Naive thymus-derived CD8-positive, alpha-beta T cell (primary cell): ENCODE measurements at regions not wholly inside any gene's neighbourhood (a gene's known extent, or its start where the extent isn't known, plus 50 kb on each side); places are given as distances from the start of the nearest gene placed in this dataset.

ENCODE experiments used
- ATAC-seq, 2 donors: fragments of 150-1000 bp; cut with Tn5 transposase in 1 of 2; sonication (Bioruptor Pico), chemical (Tn5 transposase) in 1 of 2; 1 replicate in 1 of 2; 2 replicates in 1 of 2; pipeline ENCODE4 v1.10.0; 2021; ENCODE audit warnings: mild to moderate bottlenecking in 2 of 2, moderate library complexity in 2 of 2
- POLR2A ChIA-PET: fragments of 350-600 bp; sonication (Branson Sonifier 250); formaldehyde crosslinking; loops from one replicate; lab custom pipeline; 2021; ENCODE audit warnings: antibody characterized with exemption; lab: Charles Lee
- DNase-seq, 10 donors: peaks; one replicate each; pipeline versions ENCODE4 v3.0.0 to v3.0.0-alpha.2; 2020 to 2022
- H3K27ac Mint-ChIP-seq, 10 donors: one replicate each; pipeline ENCODE4 v1.8.0; 2020 to 2022; ENCODE audit warnings: mild to moderate bottlenecking in 10 of 10, mixed read lengths in 10 of 10, moderate library complexity in 4 of 10, inconsistent platforms in 1 of 10
- H3K27me3 Mint-ChIP-seq, 5 donors: one replicate each; pipeline ENCODE4 v1.8.0; 2021 to 2022; ENCODE audit warnings: mixed read lengths in 5 of 5
- H3K36me3 Mint-ChIP-seq, 3 donors: one replicate each; pipeline ENCODE4 v1.8.0; 2020 to 2022; ENCODE audit warnings: mixed read lengths in 3 of 3, mild to moderate bottlenecking in 2 of 3, inconsistent platforms in 1 of 3
- H3K4me1 Mint-ChIP-seq, 4 donors: one replicate each; pipeline ENCODE4 v1.8.0; 2021 to 2022; ENCODE audit warnings: mixed read lengths in 4 of 4
- H3K4me3 Mint-ChIP-seq, 10 donors: one replicate each; pipeline ENCODE4 v1.8.0; 2020 to 2022; ENCODE audit warnings: mild to moderate bottlenecking in 10 of 10, mixed read lengths in 10 of 10, moderate library complexity in 6 of 10, inconsistent platforms in 1 of 10
- H3K9me3 Mint-ChIP-seq, 9 donors: one replicate each; pipeline ENCODE4 v1.8.0; 2020 to 2022; ENCODE audit warnings: mixed read lengths in 9 of 9, mild to moderate bottlenecking in 3 of 9, inconsistent platforms in 1 of 9, moderate library complexity in 1 of 9

DNA sequence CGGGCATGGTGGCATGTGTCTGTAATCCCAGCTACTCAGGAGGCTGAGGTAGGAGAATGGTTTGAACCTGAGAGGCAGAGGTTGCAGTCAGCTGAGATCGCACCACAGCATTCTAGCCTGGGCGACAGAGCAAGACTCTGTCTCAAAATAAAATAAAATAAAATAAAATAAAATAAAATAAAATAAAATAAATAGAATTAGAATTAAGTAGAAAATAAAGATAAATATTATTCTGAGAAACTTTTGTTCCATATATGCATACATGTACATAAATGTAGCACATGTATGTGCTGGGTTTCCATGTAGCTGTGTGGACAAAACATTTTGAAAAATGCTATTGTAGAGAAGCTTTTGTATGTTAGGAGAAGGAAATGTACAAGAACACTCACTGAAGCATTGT lies 129.4 kb upstream of the VLDLR start:
- peaks cover 0 to 33% (median 5%) of the 10 kb centered on the region in 5 donors for H3K27me3 Mint-ChIP-seq
- H3K4me1 Mint-ChIP-seq: no peaks in the 10 kb centered on the region
- DNase-seq (no peak), ATAC-seq (no peak)
- H3K27ac Mint-ChIP-seq: no peak overlapping the region
- POLR2A ChIA-PET: no interaction called here
- peaks cover 0 to 2% (median 0%) of the 10 kb centered on the region in 9 donors for H3K9me3 Mint-ChIP-seq
- no peak overlapping the region for H3K4me3 Mint-ChIP-seq
- no peaks in the 10 kb centered on the region for H3K36me3 Mint-ChIP-seq

GRCh38 chr9:2493109-2493508 lies 128.5 kb upstream of the VLDLR start:
- H3K27ac Mint-ChIP-seq: no peak overlapping the region
- H3K4me3 Mint-ChIP-seq: no peak overlapping the region
- ATAC-seq (no peak), DNase-seq (no peak)
- no peaks in the 10 kb centered on the region for H3K4me1 Mint-ChIP-seq
- no peaks in the 10 kb centered on the region for H3K36me3 Mint-ChIP-seq
- POLR2A ChIA-PET: no interaction called here
- peaks cover 0 to 2% (median 0%) of the 10 kb centered on the region in 9 donors for H3K9me3 Mint-ChIP-seq
- peaks cover 0 to 26% (median 4%) of the 10 kb centered on the region in 5 donors for H3K27me3 Mint-ChIP-seq

GRCh38 chr9:2493529-2493928 lies 128.1 kb upstream of the VLDLR start:
- peaks cover 0 to 23% (median 4%) of the 10 kb centered on the region in 5 donors for H3K27me3 Mint-ChIP-seq
- ATAC-seq: no peak
- H3K36me3 Mint-ChIP-seq: no peaks in the 10 kb centered on the region
- no peak for DNase-seq
- H3K9me3 Mint-ChIP-seq: peaks cover 0 to 2% (median 0%) of the 10 kb centered on the region in 9 donors
- no peak overlapping the region for H3K27ac Mint-ChIP-seq
- H3K4me3 Mint-ChIP-seq: no peak overlapping the region
- H3K4me1 Mint-ChIP-seq: no peaks in the 10 kb centered on the region
- POLR2A ChIA-PET: no interaction called here

DNA sequence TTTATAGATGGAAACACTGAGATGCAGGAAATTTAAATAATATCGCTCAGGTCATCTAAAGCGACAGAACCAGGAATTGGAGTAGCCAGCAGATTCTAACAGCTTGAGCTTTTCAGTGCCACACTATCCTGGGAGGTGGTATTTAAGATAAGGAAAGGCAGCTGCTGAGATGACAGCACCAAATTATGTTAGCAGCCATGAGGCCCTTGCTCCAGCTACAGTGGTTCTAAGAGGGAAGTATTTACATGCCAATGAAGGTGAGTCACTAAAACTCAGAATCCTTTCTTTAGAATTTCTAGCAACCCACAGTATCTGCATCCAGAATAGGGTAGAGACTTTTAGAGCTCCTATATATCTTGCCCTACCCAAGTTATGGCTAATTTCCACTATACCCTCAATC lies 127.0 kb upstream of the VLDLR start:
- Mint-ChIP-seq H3K9me3 (peaks cover 0 to 2% (median 0%) of the 10 kb centered on the region in 9 donors), H3K36me3 (no peaks in the 10 kb centered on the region), H3K4me3 (no peak overlapping the region), H3K27me3 (peaks cover 0 to 20% (median 4%) of the 10 kb centered on the region in 5 donors), H3K27ac (no peak overlapping the region), H3K4me1 (no peaks in the 10 kb centered on the region)
- POLR2A ChIA-PET: no interaction called here
- ATAC-seq: no peak
- DNase-seq: no peak

DNA sequence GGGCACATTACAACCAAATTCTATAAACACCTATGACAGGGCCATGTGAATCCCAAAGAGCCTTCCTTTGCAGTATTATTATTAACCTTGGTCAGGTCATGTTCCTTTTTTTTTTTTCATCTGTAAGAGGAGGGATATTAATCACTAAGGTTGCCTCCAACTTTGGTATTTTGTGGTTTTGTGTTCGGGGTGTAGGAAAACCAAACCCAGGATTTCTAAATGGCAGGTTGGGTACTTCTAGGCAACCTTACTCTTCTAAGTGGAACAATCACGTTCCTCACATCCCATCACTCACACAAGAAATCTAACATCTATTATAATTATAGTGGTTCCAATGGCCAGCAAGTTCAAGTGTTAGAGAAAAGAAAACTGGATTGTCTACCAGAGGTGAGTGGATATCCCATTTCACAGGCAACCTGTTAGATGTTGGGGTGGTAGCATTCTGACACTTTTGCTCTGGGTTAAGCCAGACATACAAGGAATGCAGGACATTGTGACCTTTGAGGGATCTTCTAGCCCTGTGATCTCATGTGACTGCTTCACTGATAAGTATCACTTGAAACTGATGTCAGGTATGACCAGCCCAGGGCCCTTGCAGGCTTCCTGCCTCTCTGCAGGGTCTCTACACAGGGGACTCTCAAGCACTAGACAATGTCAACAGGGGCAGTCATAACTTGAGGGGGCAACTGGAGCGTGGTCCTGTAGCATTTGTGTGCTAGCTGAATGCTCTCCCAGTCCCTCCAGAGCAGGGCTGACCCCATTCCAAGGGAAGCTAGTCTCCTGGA lies 126.2 kb upstream of the VLDLR start:
- Mint-ChIP-seq H3K27ac (no peak overlapping the region), H3K4me1 (no peaks in the 10 kb centered on the region), H3K4me3 (no peak overlapping the region), H3K27me3 (peaks cover 0 to 12% (median 2%) of the 10 kb centered on the region in 5 donors), H3K36me3 (no peaks in the 10 kb centered on the region), H3K9me3 (peaks cover 0 to 2% (median 0%) of the 10 kb centered on the region in 9 donors)
- ATAC-seq (no peak), DNase-seq (no peak)
- POLR2A ChIA-PET: no interaction called here

- POLR2A ChIA-PET: no interaction called here
- Mint-ChIP-seq H3K4me1 (no peaks in the 10 kb centered on the region), H3K27me3 (peaks cover 0 to 4% (median 2%) of the 10 kb centered on the region in 5 donors), H3K4me3 (no peak overlapping the region), H3K9me3 (peaks cover 0 to under 1% (median 0%) of the 10 kb centered on the region in 9 donors), H3K27ac (no peak overlapping the region), H3K36me3 (no peaks in the 10 kb centered on the region)
- DNase-seq (no peak), ATAC-seq (no peak)
These were observed 125.4 kb upstream of the VLDLR start for GRCh38 chr9:2496169-2496568.

DNA sequence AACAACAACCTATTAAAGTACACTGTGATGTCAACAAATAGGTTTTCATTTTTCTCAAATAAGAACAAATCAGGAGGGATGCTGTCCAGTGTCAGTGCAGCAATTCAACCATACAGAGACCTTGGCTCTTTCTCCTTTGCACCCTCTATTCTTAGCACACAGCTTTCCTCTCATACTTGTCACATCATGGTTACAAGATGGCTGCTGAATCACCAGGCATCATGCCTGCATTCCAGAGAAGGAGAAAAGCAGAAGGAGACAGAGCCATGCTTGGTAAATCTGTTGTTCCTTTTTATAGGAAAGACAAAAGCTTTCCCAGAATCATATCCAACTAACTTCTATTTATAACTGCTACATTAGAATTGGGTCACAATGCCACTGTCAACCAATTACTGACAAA lies 124.7 kb upstream of the VLDLR start:
- H3K9me3 Mint-ChIP-seq: no peaks in the 10 kb centered on the region
- ATAC-seq: no peak

DNA sequence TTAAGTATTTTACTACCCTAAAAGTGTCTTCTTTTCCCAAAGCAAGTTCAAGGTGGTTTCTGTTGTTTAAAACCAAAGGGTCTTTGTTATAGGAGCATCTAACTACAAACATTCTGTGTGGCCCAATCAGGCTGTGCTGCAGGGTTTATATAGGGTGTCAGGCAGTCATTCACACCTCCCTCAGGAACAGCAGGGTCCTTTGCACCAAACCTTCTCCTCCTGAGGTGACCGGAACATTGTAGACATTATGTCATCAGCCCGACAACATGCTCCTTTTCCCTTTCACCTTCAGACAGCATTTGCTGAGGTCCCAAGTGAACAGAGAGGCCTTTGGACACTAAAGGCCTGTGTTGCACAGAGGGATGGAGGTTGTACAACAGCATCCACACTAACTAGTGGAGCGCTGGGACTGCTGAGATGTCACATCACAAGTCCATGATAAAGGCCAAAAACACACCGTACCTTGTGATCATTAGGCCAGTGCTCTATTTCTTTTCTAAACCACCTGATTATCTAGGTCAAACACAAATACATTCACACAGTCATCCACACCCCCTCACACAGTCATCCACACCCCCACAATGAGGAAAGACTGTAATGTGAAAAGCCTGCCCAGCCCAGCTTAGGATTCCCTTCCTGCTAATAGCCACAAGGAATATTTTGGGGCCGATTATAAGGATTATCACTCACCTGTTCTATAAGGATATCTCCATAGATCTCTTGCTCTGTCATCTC lies 123.8 kb upstream of the VLDLR start:
- POLR2A ChIA-PET: no interaction called here
- Mint-ChIP-seq H3K9me3 (no peaks in the 10 kb centered on the region), H3K27me3 (peaks cover 0 to 2% (median 0%) of the 10 kb centered on the region in 5 donors), H3K36me3 (no peaks in the 10 kb centered on the region), H3K27ac (no peak overlapping the region), H3K4me3 (no peak overlapping the region), H3K4me1 (no peaks in the 10 kb centered on the region)
- DNase-seq (no peak), ATAC-seq (no peak)

More for the DNA sequence above, 124.7 kb upstream of the VLDLR start:
- Mint-ChIP-seq H3K4me3 (no peak overlapping the region), H3K27ac (no peak overlapping the region), H3K27me3 (peaks cover 0 to 2% (median 0%) of the 10 kb centered on the region in 5 donors), H3K4me1 (no peaks in the 10 kb centered on the region), H3K36me3 (no peaks in the 10 kb centered on the region)
- POLR2A ChIA-PET: no interaction called here
- no peak for DNase-seq

GRCh38 chr9:2502210-2502609 lies 119.4 kb upstream of the VLDLR start:
- no peaks in the 10 kb centered on the region for H3K4me1 Mint-ChIP-seq
- ATAC-seq: no peak
- H3K4me3 Mint-ChIP-seq: no peak overlapping the region
- peaks cover 0 to 8% (median 2%) of the 10 kb centered on the region in 5 donors for H3K27me3 Mint-ChIP-seq
- no peak overlapping the region for H3K27ac Mint-ChIP-seq
- H3K36me3 Mint-ChIP-seq: no peaks in the 10 kb centered on the region
- no peaks in the 10 kb centered on the region for H3K9me3 Mint-ChIP-seq
- POLR2A ChIA-PET: no interaction called here
- DNase-seq: no peak

DNA sequence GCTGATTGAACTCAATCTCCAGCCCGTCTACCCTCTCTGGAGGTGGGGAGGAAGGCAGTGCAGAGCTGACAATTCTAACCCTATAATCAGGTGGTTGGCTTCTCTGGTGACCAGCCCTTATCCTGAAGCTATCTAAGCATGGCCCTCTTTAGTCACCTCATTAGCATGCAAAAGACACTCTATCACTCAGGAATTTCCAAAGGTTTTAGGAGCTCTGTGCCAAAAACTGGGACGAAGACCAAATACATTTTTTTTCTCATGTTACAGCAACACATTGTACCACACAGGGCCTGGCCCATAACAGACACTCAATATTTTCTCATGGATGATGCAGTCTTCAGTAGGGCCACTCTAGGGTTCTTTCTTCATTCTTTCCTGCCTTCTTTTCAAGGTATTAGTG lies 118.8 kb upstream of the VLDLR start:
- no peak for ATAC-seq
- H3K4me3 Mint-ChIP-seq: no peak overlapping the region
- no peaks in the 10 kb centered on the region for H3K4me1 Mint-ChIP-seq
- no peaks in the 10 kb centered on the region for H3K9me3 Mint-ChIP-seq
- H3K36me3 Mint-ChIP-seq: no peaks in the 10 kb centered on the region
- POLR2A ChIA-PET: no interaction called here
- H3K27ac Mint-ChIP-seq: no peak overlapping the region
- H3K27me3 Mint-ChIP-seq: peaks cover 0 to 8% (median 2%) of the 10 kb centered on the region in 5 donors
- no peak for DNase-seq

GRCh38 chr9:2506321-2506720 lies 115.3 kb upstream of the VLDLR start:
- H3K27me3 Mint-ChIP-seq: peaks cover 0 to 10% (median 2%) of the 10 kb centered on the region in 5 donors
- no peak overlapping the region for H3K27ac Mint-ChIP-seq
- H3K9me3 Mint-ChIP-seq: peaks cover 0 to 17% (median 1%) of the 10 kb centered on the region in 9 donors
- no peaks in the 10 kb centered on the region for H3K36me3 Mint-ChIP-seq
- POLR2A ChIA-PET: no interaction called here
- no peaks in the 10 kb centered on the region for H3K4me1 Mint-ChIP-seq
- DNase-seq (no peak), ATAC-seq (no peak)
- H3K4me3 Mint-ChIP-seq: no peak overlapping the region

- H3K4me1 Mint-ChIP-seq: no peaks in the 10 kb centered on the region
- POLR2A ChIA-PET: no interaction called here
- peaks cover 3 to 33% (median 14%) of the 10 kb centered on the region in 9 donors for H3K9me3 Mint-ChIP-seq
- no peak overlapping the region for H3K4me3 Mint-ChIP-seq
- DNase-seq: no peak
- H3K27ac Mint-ChIP-seq: no peak overlapping the region
- ATAC-seq: no peak
- H3K27me3 Mint-ChIP-seq: peaks cover 1 to 38% (median 4%) of the 10 kb centered on the region in 5 donors
- peaks cover 0 to 20% (median 0%) of the 10 kb centered on the region in 3 donors for H3K36me3 Mint-ChIP-seq
These were observed 98.0 kb upstream of the VLDLR start for GRCh38 chr9:2523591-2523990.

- peaks cover 1 to 38% (median 4%) of the 10 kb centered on the region in 5 donors for H3K27me3 Mint-ChIP-seq
- H3K27ac Mint-ChIP-seq: no peak overlapping the region
- H3K4me1 Mint-ChIP-seq: no peaks in the 10 kb centered on the region
- ATAC-seq (no peak), DNase-seq (no peak)
- POLR2A ChIA-PET: no interaction called here
- peaks cover under 1 to 23% (median 10%) of the 10 kb centered on the region in 9 donors for H3K9me3 Mint-ChIP-seq
- H3K4me3 Mint-ChIP-seq: no peak overlapping the region
- peaks cover 0 to 12% (median 0%) of the 10 kb centered on the region in 3 donors for H3K36me3 Mint-ChIP-seq
These were observed 97.0 kb upstream of the VLDLR start for GRCh38 chr9:2524601-2525000.
